ENCODE measurements at regions not wholly inside any gene's neighbourhood (a gene's known extent, or its start where the extent isn't known, plus 50 kb on each side); places are given as distances from the start of the nearest gene placed in this dataset.

DNA sequence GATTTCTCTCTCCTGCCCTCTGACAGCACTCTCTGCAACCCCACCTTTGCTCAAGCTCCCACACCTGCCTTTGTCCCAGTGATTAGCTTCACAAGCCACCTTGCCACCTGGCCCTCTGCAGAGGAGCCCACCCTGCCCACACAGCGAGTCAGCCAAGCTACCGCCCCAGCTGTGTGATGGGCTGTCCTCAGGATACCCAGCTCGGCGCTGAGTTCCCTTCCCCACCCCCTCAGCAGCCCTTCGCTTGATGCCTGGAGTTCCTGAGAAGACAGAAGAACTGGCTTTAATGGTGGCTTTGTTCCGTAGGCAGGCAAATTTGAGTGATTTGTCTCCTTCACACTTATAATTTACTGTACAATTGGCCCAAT lies 266.4 kb downstream of the CBLN1 start:
- H3K79me2 ChIP-seq (ENCODE audit: control insufficient read depth, insufficient read depth, low read length), result no peaks in the 10 kb centered on the region

DNA sequence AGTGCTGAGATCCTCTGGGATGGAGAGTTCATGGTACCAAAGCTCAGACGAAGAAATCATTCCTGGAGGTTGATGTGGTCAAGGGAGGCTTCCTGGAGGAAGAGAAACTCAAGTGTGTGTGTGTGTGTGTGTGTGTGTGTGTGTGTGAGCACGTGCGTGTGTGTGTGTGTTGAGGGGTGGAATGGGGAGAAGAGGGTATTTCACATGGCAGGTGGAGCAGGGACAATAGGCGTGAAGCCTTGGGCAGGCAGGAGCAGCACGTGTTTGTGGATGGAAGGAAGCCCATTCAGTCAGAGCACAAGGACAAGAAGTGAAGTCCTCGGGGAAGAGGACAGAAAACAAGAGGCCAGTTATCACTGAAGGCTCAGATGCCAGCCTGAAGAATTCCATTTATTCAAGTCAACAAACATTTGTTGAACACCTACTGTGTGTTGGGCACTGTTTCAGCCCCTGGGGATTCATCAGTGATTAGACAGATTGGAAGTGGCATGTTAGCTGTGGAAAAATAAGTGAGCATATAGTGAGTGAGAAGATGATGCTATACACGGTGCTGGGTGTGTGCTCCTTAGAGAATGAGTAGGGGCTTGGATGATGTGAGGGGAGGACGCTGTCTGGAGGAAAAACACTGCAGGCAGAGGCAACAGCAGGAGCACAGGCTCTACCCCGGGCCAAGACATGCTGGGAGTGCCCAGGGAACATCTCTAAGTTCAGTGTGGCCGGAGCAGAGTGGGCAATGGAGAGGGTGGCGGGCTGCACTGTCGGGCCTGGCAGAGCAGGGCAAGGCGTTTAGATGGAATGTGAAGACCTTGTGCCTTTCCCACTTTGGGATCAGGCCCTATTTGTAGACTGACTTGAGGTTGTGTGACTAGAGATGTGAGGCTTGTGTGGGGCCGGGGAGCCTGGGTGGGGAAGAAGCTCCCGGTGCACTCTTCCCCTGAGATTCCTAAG lies 267.1 kb downstream of the CBLN1 start:
- H3K4me3 ChIP-seq (ENCODE audit: control extremely low read depth in 1 of 5, extremely low read depth in 1 of 5, insufficient read depth in 1 of 5, low read depth in 2 of 5, low read length in 4 of 5), result no peak overlapping the region
- no peaks in the 10 kb centered on the region for H4K20me1 ChIP-seq (ENCODE audit: control insufficient read depth, insufficient read depth, low read length, poor library complexity, severe bottlenecking)
- no peaks in the 10 kb centered on the region for H3K9me3 Mint-ChIP-seq (ENCODE audit: insufficient read depth)
- ATAC-seq (ENCODE audit: low read depth), result no peak
- no peak overlapping the region for H3K9ac ChIP-seq (ENCODE audit: low read length)
- H3K27ac ChIP-seq (ENCODE audit: low read length in 2 of 2), result no peak overlapping the region
- no peaks in the 10 kb centered on the region for H3K79me2 ChIP-seq (ENCODE audit: control insufficient read depth, insufficient read depth, low read length)
- H3K4me3 Mint-ChIP-seq, result no peak overlapping the region
- TF ChIP-seq, protein P1, sequence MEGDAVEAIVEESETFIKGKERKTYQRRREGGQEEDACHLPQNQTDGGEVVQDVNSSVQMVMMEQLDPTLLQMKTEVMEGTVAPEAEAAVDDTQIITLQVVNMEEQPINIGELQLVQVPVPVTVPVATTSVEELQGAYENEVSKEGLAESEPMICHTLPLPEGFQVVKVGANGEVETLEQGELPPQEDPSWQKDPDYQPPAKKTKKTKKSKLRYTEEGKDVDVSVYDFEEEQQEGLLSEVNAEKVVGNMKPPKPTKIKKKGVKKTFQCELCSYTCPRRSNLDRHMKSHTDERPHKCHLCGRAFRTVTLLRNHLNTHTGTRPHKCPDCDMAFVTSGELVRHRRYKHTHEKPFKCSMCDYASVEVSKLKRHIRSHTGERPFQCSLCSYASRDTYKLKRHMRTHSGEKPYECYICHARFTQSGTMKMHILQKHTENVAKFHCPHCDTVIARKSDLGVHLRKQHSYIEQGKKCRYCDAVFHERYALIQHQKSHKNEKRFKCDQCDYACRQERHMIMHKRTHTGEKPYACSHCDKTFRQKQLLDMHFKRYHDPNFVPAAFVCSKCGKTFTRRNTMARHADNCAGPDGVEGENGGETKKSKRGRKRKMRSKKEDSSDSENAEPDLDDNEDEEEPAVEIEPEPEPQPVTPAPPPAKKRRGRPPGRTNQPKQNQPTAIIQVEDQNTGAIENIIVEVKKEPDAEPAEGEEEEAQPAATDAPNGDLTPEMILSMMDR (IDR thresholded peaks at IDR 0.05), result no peak
- no peak for TF ChIP-seq EZH2 (IDR thresholded peaks at IDR 0.05; ENCODE audit: borderline replicate concordance, insufficient read depth, low read depth, low read length, poor library complexity, severe bottlenecking)
- H3K27me3 ChIP-seq (replicated peaks in 1 of 4; ENCODE audit: control extremely low read depth in 1 of 4, control insufficient read depth in 3 of 4, insufficient read depth in 4 of 4, low read length in 3 of 4), result peaks cover 0 to 3% (median 0%) of the 10 kb centered on the region in 4 experiments
- H3K4me2 ChIP-seq (replicated peaks; ENCODE audit: low read depth, low read length, poor library complexity, severe bottlenecking), result no peak overlapping the region
- no peaks in the 10 kb centered on the region for H3K4me1 ChIP-seq (ENCODE audit: control insufficient read depth in 2 of 2, insufficient read depth in 2 of 2, low read length in 2 of 2)
- peaks cover 0 to 34% (median 0%) of the 10 kb centered on the region in 3 donors for H3K9me3 ChIP-seq (ENCODE audit: control extremely low read depth in 1 of 3, control insufficient read depth in 2 of 3, insufficient read depth in 1 of 3, low read length in 2 of 3)
- intact Hi-C loops (cut with micrococcal nuclease), result no loop called here
- no peaks in the 10 kb centered on the region for H3K4me1 Mint-ChIP-seq
- peaks cover 7% of the 10 kb centered on the region for H3K27me3 Mint-ChIP-seq
- no peak for DNase-seq
- ChIA-PET POLR2A (no interaction called here), CTCF (no interaction called here)
- no peaks in the 10 kb centered on the region for H3K36me3 ChIP-seq (replicated peaks in 1 of 2; ENCODE audit: control extremely low read depth in 1 of 2, control insufficient read depth in 1 of 2, extremely low read depth in 1 of 2, insufficient read depth in 2 of 2, low read length in 1 of 2)
- WGBS (ENCODE audit: insufficient coverage), result 73% methylated on average over 12 of the region's 15 CpGs
- no peak overlapping the region for H2AFZ ChIP-seq (ENCODE audit: insufficient read depth, low read depth, low read length, poor library complexity, severe bottlenecking)
- H3K27ac Mint-ChIP-seq, result no peak overlapping the region

More for the DNA sequence above, 266.4 kb downstream of the CBLN1 start:
- H3K9ac ChIP-seq (ENCODE audit: low read length), result no peak overlapping the region
- no peak for ATAC-seq (ENCODE audit: low read depth)
- Mint-ChIP-seq H3K27me3 (peaks cover 11% of the 10 kb centered on the region), H3K4me1 (no peaks in the 10 kb centered on the region), H3K4me3 (no peak overlapping the region), H3K27ac (no peak overlapping the region), H3K9me3 (ENCODE audit: insufficient read depth) (no peaks in the 10 kb centered on the region)
- no peak overlapping the region for H2AFZ ChIP-seq (ENCODE audit: insufficient read depth, low read depth, low read length, poor library complexity, severe bottlenecking)
- H4K20me1 ChIP-seq (ENCODE audit: control insufficient read depth, insufficient read depth, low read length, poor library complexity, severe bottlenecking), result no peaks in the 10 kb centered on the region
- peaks cover 0 to 3% (median 0%) of the 10 kb centered on the region in 4 experiments for H3K27me3 ChIP-seq (replicated peaks in 1 of 4; ENCODE audit: control extremely low read depth in 1 of 4, control insufficient read depth in 3 of 4, insufficient read depth in 4 of 4, low read length in 3 of 4)
- H3K4me1 ChIP-seq (ENCODE audit: control insufficient read depth in 2 of 2, insufficient read depth in 2 of 2, low read length in 2 of 2), result no peaks in the 10 kb centered on the region
- H3K4me2 ChIP-seq (replicated peaks; ENCODE audit: low read depth, low read length, poor library complexity, severe bottlenecking), result no peak overlapping the region
- intact Hi-C loops (cut with micrococcal nuclease), result no loop called here
- 20% methylated on average over 2 of the region's 6 CpGs for WGBS (ENCODE audit: insufficient coverage)
- no peak overlapping the region for H3K4me3 ChIP-seq (ENCODE audit: control extremely low read depth in 1 of 5, extremely low read depth in 1 of 5, insufficient read depth in 1 of 5, low read depth in 2 of 5, low read length in 4 of 5)
- DNase-seq, result no peak
- TF ChIP-seq, protein P1 (IDR thresholded peaks at IDR 0.05), result no peak
- no peak for TF ChIP-seq EZH2 (IDR thresholded peaks at IDR 0.05; ENCODE audit: borderline replicate concordance, insufficient read depth, low read depth, low read length, poor library complexity, severe bottlenecking)
- POLR2A ChIA-PET, result no interaction called here
- H3K27ac ChIP-seq (ENCODE audit: low read length in 2 of 2), result no peak overlapping the region
- CTCF ChIA-PET, result no interaction called here
- peaks cover 0 to 38% (median 0%) of the 10 kb centered on the region in 3 donors for H3K9me3 ChIP-seq (ENCODE audit: control extremely low read depth in 1 of 3, control insufficient read depth in 2 of 3, insufficient read depth in 1 of 3, low read length in 2 of 3)
- no peaks in the 10 kb centered on the region for H3K36me3 ChIP-seq (replicated peaks in 1 of 2; ENCODE audit: control extremely low read depth in 1 of 2, control insufficient read depth in 1 of 2, extremely low read depth in 1 of 2, insufficient read depth in 2 of 2, low read length in 1 of 2)

Measured in B cell (primary cell).